GM23338 (cell line): ENCODE measurements at regions not wholly inside any gene's neighbourhood (a gene's known extent, or its start where the extent isn't known, plus 50 kb on each side); places are given as distances from the start of the nearest gene placed in this dataset.

Experiments used
- EZH2phosphoT487 ChIP-seq: fragments of 200-600 bp; sonication (generic); IDR thresholded peaks from one replicate; pipeline ENCODE4 v1.8.1; 2018; ENCODE audit warnings: antibody characterized with exemption; ENCODE audit not compliant: unreplicated experiment
- JUNB ChIP-seq: IDR thresholded peaks from one replicate; pipeline ENCODE4 v1.6.1; 2016; ENCODE audit warnings: antibody characterized with exemption; ENCODE audit not compliant: unreplicated experiment
- TF ChIP-seq, protein P1 (sequence below), 2 experiments: fragments of 200-600 bp in 1 of 2; sonication (generic) in 1 of 2; conservative IDR thresholded peaks; 2 replicates each; pipeline versions ENCODE4 v1.5.1 to v1.6.1; 2016 to 2017; ENCODE audit warnings: antibody characterized with exemption in 2 of 2, low read depth in 2 of 2, mild to moderate bottlenecking in 2 of 2, moderate library complexity in 1 of 2

DNA sequence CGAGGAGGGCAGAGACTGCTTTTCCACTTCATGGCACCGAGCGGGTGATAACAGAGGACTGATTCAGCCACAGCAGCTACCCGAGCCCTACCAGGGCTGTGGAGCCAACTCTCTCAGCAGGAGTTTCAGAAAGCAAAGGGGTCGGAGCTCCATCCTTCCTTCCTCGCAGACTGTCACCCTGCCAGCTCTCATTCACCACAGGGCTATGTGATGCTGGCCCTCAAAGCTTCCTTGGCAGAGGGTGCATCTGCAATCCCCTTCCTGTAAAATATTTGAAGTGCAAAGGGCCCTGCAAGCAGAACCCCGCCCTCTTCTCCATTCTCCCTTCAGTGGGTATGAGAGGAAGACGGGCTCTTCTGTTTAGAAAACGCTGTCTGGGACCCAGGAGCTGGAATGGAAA, 105.3 kb upstream of the LYZL2 start:
- TF ChIP-seq EZH2phosphoT487 (no peak), JUNB (no peak)
- TF ChIP-seq, protein P1, sequence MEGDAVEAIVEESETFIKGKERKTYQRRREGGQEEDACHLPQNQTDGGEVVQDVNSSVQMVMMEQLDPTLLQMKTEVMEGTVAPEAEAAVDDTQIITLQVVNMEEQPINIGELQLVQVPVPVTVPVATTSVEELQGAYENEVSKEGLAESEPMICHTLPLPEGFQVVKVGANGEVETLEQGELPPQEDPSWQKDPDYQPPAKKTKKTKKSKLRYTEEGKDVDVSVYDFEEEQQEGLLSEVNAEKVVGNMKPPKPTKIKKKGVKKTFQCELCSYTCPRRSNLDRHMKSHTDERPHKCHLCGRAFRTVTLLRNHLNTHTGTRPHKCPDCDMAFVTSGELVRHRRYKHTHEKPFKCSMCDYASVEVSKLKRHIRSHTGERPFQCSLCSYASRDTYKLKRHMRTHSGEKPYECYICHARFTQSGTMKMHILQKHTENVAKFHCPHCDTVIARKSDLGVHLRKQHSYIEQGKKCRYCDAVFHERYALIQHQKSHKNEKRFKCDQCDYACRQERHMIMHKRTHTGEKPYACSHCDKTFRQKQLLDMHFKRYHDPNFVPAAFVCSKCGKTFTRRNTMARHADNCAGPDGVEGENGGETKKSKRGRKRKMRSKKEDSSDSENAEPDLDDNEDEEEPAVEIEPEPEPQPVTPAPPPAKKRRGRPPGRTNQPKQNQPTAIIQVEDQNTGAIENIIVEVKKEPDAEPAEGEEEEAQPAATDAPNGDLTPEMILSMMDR (conservative IDR thresholded peaks at IDR 0.05; ENCODE audit: low read depth in 2 of 2) = no peak
